Uterus (tissue), 2 donors: ENCODE measurements at regions not wholly inside any gene's neighbourhood (a gene's known extent, or its start where the extent isn't known, plus 50 kb on each side); places are given as distances from the start of the nearest gene placed in this dataset.

Experiments used
- POLR2A ChIP-seq, 2 donors: fragments of 450-650 bp; IDR thresholded peaks; one replicate each; pipeline ENCODE4 v1.6.1; 2016; ENCODE audit warnings: antibody characterized with exemption in 2 of 2, mild to moderate bottlenecking in 1 of 2, moderate library complexity in 1 of 2
- TF ChIP-seq, protein P1 (sequence below), 4 experiments: fragments of 200-600 bp in 2 of 4; fragments of 450-650 bp in 2 of 4; sonication (generic) in 2 of 4; IDR thresholded peaks; one replicate each; pipeline ENCODE4 v1.5.1; 2016 to 2019; ENCODE audit warnings: antibody characterized with exemption in 4 of 4, mild to moderate bottlenecking in 2 of 4, moderate library complexity in 1 of 4

DNA sequence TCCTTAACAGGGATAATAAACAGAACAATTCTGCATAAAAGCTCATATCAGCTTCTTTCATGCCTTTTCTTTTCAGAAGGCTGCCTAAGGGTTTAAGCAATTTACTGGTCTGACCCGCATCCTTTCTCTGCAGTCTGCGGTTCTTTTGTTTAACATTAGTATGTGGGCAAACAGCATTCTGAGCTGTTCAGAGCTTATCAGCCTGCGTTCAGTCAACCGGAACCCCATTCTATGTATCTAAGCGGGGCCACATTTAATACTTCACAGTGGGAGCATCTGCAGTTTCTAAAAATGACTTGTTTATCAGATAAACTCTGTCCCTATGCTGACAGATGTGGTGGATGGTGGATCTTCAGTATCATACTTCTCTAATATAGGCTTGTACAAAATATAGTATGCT, 758.9 kb upstream of the MMS22L start:
- TF ChIP-seq, protein P1, sequence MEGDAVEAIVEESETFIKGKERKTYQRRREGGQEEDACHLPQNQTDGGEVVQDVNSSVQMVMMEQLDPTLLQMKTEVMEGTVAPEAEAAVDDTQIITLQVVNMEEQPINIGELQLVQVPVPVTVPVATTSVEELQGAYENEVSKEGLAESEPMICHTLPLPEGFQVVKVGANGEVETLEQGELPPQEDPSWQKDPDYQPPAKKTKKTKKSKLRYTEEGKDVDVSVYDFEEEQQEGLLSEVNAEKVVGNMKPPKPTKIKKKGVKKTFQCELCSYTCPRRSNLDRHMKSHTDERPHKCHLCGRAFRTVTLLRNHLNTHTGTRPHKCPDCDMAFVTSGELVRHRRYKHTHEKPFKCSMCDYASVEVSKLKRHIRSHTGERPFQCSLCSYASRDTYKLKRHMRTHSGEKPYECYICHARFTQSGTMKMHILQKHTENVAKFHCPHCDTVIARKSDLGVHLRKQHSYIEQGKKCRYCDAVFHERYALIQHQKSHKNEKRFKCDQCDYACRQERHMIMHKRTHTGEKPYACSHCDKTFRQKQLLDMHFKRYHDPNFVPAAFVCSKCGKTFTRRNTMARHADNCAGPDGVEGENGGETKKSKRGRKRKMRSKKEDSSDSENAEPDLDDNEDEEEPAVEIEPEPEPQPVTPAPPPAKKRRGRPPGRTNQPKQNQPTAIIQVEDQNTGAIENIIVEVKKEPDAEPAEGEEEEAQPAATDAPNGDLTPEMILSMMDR (IDR thresholded peaks at IDR 0.05), result no peak
- no peak for TF ChIP-seq POLR2A (IDR thresholded peaks at IDR 0.05)
